ENCODE measurements at regions not wholly inside any gene's neighbourhood (a gene's known extent, or its start where the extent isn't known, plus 50 kb on each side); places are given as distances from the start of the nearest gene placed in this dataset.

- no peak for TF ChIP-seq IRF3 (IDR thresholded peaks at IDR 0.05)
- no peak for TF ChIP-seq ZBED1 (IDR thresholded peaks at IDR 0.05; ENCODE audit: borderline replicate concordance)
- TF ChIP-seq NFIC (IDR thresholded peaks at IDR 0.05; ENCODE audit: low read depth, low read length): no peak
- no peak for TF ChIP-seq BACH1 (IDR thresholded peaks at IDR 0.05; ENCODE audit: borderline replicate concordance)
- TF ChIP-seq NFXL1 (IDR thresholded peaks at IDR 0.05; ENCODE audit: borderline replicate concordance): no peak
- no peak for TF ChIP-seq RFX5 (IDR thresholded peaks at IDR 0.05; ENCODE audit: low read depth, low read length)
- no peak for TF ChIP-seq HDAC6 (IDR thresholded peaks at IDR 0.05; ENCODE audit: unreplicated experiment)
Measured at GRCh38 chr11:114783805-114784204, 105.5 kb downstream of the NXPE2 start (continued).

DNA sequence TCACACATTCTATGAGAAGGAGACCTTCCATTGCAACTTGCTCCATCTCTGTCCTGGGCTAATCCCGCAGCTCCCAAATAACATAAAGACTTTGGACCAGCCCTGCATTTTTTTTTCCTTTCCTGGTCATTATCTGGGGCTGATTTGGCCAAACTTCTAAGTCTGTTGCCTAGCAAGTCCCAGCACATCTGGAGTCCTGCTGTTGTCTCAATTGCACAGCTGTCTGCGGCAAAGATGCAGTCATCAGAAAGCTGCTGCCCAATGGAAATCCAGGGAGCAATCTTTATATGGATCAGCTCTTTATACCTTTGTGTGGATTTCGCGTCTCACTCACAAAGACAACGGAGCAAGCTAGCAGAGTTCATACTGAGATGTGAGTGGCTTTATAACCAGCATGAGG, 105.9 kb downstream of the NXPE2 start:
- Histone ChIP-seq H2AFZ (ENCODE audit: control insufficient read depth, low read depth, low read length) (no peak overlapping the region), H3K36me3 (ENCODE audit: control insufficient read depth in 2 of 2, insufficient read depth in 2 of 2, low read length in 1 of 2) (no peaks in the 10 kb centered on the region), H3K4me2 (ENCODE audit: control insufficient read depth, insufficient read depth) (no peak overlapping the region), H3K9me3 (replicated peaks; ENCODE audit: control insufficient read depth, insufficient read depth, low read length) (no peaks in the 10 kb centered on the region), H3K27ac (ENCODE audit: control insufficient read depth, insufficient read depth) (no peak overlapping the region), H3K27me3 (replicated peaks in 1 of 2; ENCODE audit: control insufficient read depth in 2 of 2, insufficient read depth in 2 of 2, low read length in 1 of 2) (no peaks in the 10 kb centered on the region; a peak in 1 of 4 replicates), H3K79me2 (ENCODE audit: control insufficient read depth, insufficient read depth, low read length) (no peaks in the 10 kb centered on the region), H3K9ac (ENCODE audit: control insufficient read depth, insufficient read depth, low read length) (no peak overlapping the region), H3K4me3 (no peak overlapping the region), H3K4me1 (ENCODE audit: control insufficient read depth, insufficient read depth, low read length) (no peaks in the 10 kb centered on the region), H4K20me1 (ENCODE audit: control insufficient read depth, insufficient read depth) (no peaks in the 10 kb centered on the region)
- TF ChIP-seq SREBF2 (IDR thresholded peaks at IDR 0.05; ENCODE audit: low read length): no peak
- no peak for TF ChIP-seq RELB (IDR thresholded peaks at IDR 0.05; ENCODE audit: low read depth)
- TF ChIP-seq MTA2 (IDR thresholded peaks at IDR 0.05; ENCODE audit: low read depth): no peak
- TF ChIP-seq MEF2B (IDR thresholded peaks at IDR 0.05; ENCODE audit: partially characterized antibody, poor library complexity, severe bottlenecking): no peak
- no peak for TF ChIP-seq RUNX3 (IDR thresholded peaks at IDR 0.05; ENCODE audit: low read length)
- TF ChIP-seq, protein P1, sequence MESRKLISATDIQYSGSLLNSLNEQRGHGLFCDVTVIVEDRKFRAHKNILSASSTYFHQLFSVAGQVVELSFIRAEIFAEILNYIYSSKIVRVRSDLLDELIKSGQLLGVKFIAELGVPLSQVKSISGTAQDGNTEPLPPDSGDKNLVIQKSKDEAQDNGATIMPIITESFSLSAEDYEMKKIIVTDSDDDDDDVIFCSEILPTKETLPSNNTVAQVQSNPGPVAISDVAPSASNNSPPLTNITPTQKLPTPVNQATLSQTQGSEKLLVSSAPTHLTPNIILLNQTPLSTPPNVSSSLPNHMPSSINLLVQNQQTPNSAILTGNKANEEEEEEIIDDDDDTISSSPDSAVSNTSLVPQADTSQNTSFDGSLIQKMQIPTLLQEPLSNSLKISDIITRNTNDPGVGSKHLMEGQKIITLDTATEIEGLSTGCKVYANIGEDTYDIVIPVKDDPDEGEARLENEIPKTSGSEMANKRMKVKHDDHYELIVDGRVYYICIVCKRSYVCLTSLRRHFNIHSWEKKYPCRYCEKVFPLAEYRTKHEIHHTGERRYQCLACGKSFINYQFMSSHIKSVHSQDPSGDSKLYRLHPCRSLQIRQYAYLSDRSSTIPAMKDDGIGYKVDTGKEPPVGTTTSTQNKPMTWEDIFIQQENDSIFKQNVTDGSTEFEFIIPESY (IDR thresholded peaks at IDR 0.05): no peak
- TF ChIP-seq, protein P2, sequence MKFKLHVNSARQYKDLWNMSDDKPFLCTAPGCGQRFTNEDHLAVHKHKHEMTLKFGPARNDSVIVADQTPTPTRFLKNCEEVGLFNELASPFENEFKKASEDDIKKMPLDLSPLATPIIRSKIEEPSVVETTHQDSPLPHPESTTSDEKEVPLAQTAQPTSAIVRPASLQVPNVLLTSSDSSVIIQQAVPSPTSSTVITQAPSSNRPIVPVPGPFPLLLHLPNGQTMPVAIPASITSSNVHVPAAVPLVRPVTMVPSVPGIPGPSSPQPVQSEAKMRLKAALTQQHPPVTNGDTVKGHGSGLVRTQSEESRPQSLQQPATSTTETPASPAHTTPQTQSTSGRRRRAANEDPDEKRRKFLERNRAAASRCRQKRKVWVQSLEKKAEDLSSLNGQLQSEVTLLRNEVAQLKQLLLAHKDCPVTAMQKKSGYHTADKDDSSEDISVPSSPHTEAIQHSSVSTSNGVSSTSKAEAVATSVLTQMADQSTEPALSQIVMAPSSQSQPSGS (IDR thresholded peaks at IDR 0.05; ENCODE audit: low read length): no peak
- SMC1A ChIA-PET (ENCODE audit: uncharacterized antibody, unreplicated experiment): interaction anchor here (1.0 kb wide), 1 partner anchor 13 kb away, joined by 3 read pairs; no protein-coding TSS in a partner anchor
- CTCF ChIA-PET: interaction anchor here (1.0 to 2.3 kb wide), 2 partner anchors 10 to 108 kb away, joined by 3 to 10 read pairs; no protein-coding TSS in a partner anchor
- BruUV-seq (replicated peaks): no TSS peak
- 49% methylated on average over 5 of the region's 5 CpGs for WGBS (ENCODE audit: insufficient coverage, insufficient replicate concordance, low lambda C conversion rate, missing lambda C conversion rate)
- in situ Hi-C loops (cut with MboI): no loop called here
- ATAC-seq (no peak), FAIRE-seq (no peak), DNase-seq (ENCODE audit: low read depth, low spot score) (no peak)
- POLR2A ChIA-PET: no interaction called here
- RAD21 ChIA-PET (ENCODE audit: unreplicated experiment): interaction anchor here (1.3 kb wide), 1 partner anchor 9 kb away, joined by 3 read pairs; no protein-coding TSS in a partner anchor
- intact Hi-C loops (cut with micrococcal nuclease; ENCODE audit: unreplicated experiment): no loop called here

All from GM12878 (cell line).